Astrocyte (in vitro differentiated cells and primary cell): ENCODE measurements at regions not wholly inside any gene's neighbourhood (a gene's known extent, or its start where the extent isn't known, plus 50 kb on each side); places are given as distances from the start of the nearest gene placed in this dataset.
A peak's percentile ranks its signal among the peaks of the same experiment; 100 is the strongest.

Experiments used
- DNase-seq: peaks from one replicate; pipeline ENCODE4 v3.0.0-alpha.2; 2010; ENCODE audit warnings: low read depth
- FAIRE-seq: peaks from 2 replicates; lab custom pipeline; 2011; peaks lifted over from hg19 to GRCh38; lab: Jason Lieb, UNC
- H2AFZ ChIP-seq: 2 replicates; pipeline ENCODE4 v1.6.0; 2012; ENCODE audit warnings: low read depth, low read length, inconsistent platforms
- H3K27ac ChIP-seq: 2 replicates; pipeline ENCODE4 v1.5.1; 2011; ENCODE audit warnings: low read depth, low read length, inconsistent platforms
- H3K27me3 ChIP-seq: 2 replicates; pipeline ENCODE4 v1.6.0; 2011; ENCODE audit warnings: low read length, inconsistent platforms; ENCODE audit not compliant: insufficient read depth
- H3K36me3 ChIP-seq: 2 replicates; pipeline ENCODE4 v1.5.1; 2011; ENCODE audit warnings: low read length, inconsistent platforms; ENCODE audit not compliant: insufficient read depth
- H3K4me1 ChIP-seq: 2 replicates; pipeline ENCODE4 v1.5.1; 2011; ENCODE audit warnings: low read length, inconsistent platforms; ENCODE audit not compliant: insufficient read depth
- H3K4me2 ChIP-seq: 2 replicates; pipeline ENCODE4 v1.6.0; 2012; ENCODE audit warnings: low read length, inconsistent platforms
- H3K4me3 ChIP-seq: 2 replicates; pipeline ENCODE4 v1.5.1; 2011; ENCODE audit warnings: low read depth, mild to moderate bottlenecking, low read length, inconsistent platforms; ENCODE audit not compliant: insufficient read depth
- H3K79me2 ChIP-seq: 2 replicates; pipeline ENCODE4 v1.6.0; 2012; ENCODE audit warnings: mild to moderate bottlenecking, low read length, inconsistent platforms; ENCODE audit not compliant: insufficient read depth
- H3K9ac ChIP-seq: 2 replicates; pipeline ENCODE4 v1.6.0; 2012; ENCODE audit warnings: mild to moderate bottlenecking, low read length, inconsistent platforms
- H3K9me3 ChIP-seq: 2 replicates; pipeline ENCODE4 v1.5.1; 2012; ENCODE audit warnings: low read depth, mild to moderate bottlenecking, low read length, inconsistent platforms; ENCODE audit not compliant: insufficient read depth
- H4K20me1 ChIP-seq: 2 replicates; pipeline ENCODE4 v1.6.0; 2012; ENCODE audit warnings: low read length, inconsistent platforms; ENCODE audit not compliant: insufficient read depth
- H3K27ac Mint-ChIP-seq: one replicate; pipeline ENCODE4 v1.8.0; 2021; ENCODE audit warnings: mild to moderate bottlenecking, mixed read lengths; ENCODE audit not compliant: unreplicated experiment
- H3K27me3 Mint-ChIP-seq: one replicate; pipeline ENCODE4 v1.8.0; 2021; ENCODE audit warnings: low read depth, mixed read lengths; ENCODE audit not compliant: unreplicated experiment
- H3K36me3 Mint-ChIP-seq: one replicate; pipeline ENCODE4 v1.8.0; 2021; ENCODE audit warnings: low read depth, mixed read lengths; ENCODE audit not compliant: unreplicated experiment
- H3K4me1 Mint-ChIP-seq: one replicate; pipeline ENCODE4 v1.8.0; 2021; ENCODE audit warnings: low read depth, mixed read lengths; ENCODE audit not compliant: unreplicated experiment
- H3K4me3 Mint-ChIP-seq: one replicate; pipeline ENCODE4 v1.8.0; 2021; ENCODE audit warnings: mild to moderate bottlenecking, moderate library complexity, mixed read lengths; ENCODE audit not compliant: unreplicated experiment
- H3K9me3 Mint-ChIP-seq: one replicate; pipeline ENCODE4 v1.8.0; 2021; ENCODE audit warnings: mild to moderate bottlenecking, mixed read lengths; ENCODE audit not compliant: unreplicated experiment
- EZH2 ChIP-seq: IDR thresholded peaks from 2 replicates; pipeline ENCODE4 v1.6.1; 2012; ENCODE audit warnings: mild to moderate bottlenecking, low read length, inconsistent platforms; ENCODE audit not compliant: insufficient read depth
- TF ChIP-seq, protein P1 (sequence below): IDR thresholded peaks from 2 replicates; pipeline ENCODE4 v1.5.1; 2011; ENCODE audit warnings: low read depth, mild to moderate bottlenecking, inconsistent platforms, low read length, moderate library complexity; ENCODE audit not compliant: insufficient read depth

DNA sequence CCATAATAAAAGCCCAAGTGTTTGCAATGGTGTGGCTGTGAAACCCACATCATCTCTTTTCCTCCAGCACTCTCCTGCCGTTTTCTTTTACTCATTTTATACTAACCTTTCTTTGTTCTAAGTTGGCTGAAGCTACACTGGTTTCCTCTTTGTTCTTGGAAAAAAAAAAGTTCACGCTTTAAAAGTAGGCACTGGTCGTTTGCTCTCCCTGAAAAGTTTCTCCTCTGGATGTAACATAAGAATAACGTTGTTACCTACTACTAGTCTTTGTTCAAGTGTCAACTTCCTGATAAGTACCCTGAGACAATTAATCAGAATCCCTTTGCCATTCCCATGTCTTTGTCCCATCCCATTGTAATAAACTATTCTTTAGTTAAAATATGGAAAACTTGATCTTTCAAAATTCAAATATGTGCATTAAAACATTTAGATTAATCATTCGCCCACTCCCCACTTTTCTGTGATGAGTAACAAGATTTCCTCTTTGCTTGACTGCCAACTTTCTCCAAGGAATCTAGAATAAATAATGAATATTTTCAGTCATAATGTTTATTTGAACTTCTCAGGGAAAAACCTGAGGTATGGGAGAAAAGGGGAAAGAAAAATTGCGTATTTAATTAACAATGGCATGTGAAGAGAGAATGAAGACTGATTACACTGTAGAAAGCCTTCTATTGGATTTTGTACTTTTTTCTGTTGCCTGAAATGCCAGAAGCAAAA lies 454.3 kb upstream of the CTNND2 start:
- peak; percentile 75 for DNase-seq
- TF ChIP-seq EZH2, result no peak
- TF ChIP-seq, protein P1, sequence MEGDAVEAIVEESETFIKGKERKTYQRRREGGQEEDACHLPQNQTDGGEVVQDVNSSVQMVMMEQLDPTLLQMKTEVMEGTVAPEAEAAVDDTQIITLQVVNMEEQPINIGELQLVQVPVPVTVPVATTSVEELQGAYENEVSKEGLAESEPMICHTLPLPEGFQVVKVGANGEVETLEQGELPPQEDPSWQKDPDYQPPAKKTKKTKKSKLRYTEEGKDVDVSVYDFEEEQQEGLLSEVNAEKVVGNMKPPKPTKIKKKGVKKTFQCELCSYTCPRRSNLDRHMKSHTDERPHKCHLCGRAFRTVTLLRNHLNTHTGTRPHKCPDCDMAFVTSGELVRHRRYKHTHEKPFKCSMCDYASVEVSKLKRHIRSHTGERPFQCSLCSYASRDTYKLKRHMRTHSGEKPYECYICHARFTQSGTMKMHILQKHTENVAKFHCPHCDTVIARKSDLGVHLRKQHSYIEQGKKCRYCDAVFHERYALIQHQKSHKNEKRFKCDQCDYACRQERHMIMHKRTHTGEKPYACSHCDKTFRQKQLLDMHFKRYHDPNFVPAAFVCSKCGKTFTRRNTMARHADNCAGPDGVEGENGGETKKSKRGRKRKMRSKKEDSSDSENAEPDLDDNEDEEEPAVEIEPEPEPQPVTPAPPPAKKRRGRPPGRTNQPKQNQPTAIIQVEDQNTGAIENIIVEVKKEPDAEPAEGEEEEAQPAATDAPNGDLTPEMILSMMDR, result no peak
- Histone ChIP-seq H3K79me2 (no peaks in the 10 kb centered on the region), H4K20me1 (no peaks in the 10 kb centered on the region), H2AFZ (peak overlapping the region; percentile 9), H3K4me1 (peaks cover 14% of the 10 kb centered on the region), H3K4me2 (peak overlapping the region; percentile 54), H3K27ac (peak overlapping the region; percentile 51), H3K9ac (peak overlapping the region; percentile 25), H3K9me3 (no peaks in the 10 kb centered on the region), H3K36me3 (no peaks in the 10 kb centered on the region), H3K4me3 (no peak overlapping the region), H3K27me3 (no peaks in the 10 kb centered on the region)
- Mint-ChIP-seq H3K36me3 (no peaks in the 10 kb centered on the region), H3K27me3 (no peaks in the 10 kb centered on the region), H3K27ac (no peak overlapping the region), H3K9me3 (no peaks in the 10 kb centered on the region), H3K4me1 (no peaks in the 10 kb centered on the region), H3K4me3 (no peak overlapping the region)
- FAIRE-seq, result no peak

DNA sequence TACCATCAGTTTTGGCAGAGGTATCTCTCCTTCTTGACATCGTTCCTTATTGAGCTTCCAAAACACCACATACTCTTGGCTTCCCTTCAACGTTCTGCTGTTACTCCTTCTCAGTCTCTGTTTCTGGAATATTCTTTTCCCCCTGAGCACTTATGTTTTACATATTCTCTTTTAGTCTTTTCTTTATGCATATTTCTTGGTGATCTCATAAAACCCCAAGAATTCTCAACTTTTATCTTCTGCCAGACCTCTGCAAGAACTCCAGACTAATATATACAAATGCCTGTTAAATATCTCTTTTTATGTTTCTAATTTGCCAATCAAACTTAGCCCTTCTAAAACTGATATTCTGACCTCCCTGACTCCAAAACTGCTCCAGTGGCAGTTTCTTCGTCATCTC lies 453.4 kb upstream of the CTNND2 start:
- TF ChIP-seq, protein P1, result no peak
- no peak for TF ChIP-seq EZH2
- DNase-seq (peak; percentile 74), FAIRE-seq (no peak)
- Mint-ChIP-seq H3K4me3 (no peak overlapping the region), H3K4me1 (no peaks in the 10 kb centered on the region), H3K27ac (no peak overlapping the region), H3K27me3 (no peaks in the 10 kb centered on the region), H3K36me3 (no peaks in the 10 kb centered on the region), H3K9me3 (no peaks in the 10 kb centered on the region)
- Histone ChIP-seq H3K9me3 (no peaks in the 10 kb centered on the region), H3K9ac (no peak overlapping the region), H3K27ac (no peak overlapping the region), H3K27me3 (no peaks in the 10 kb centered on the region), H3K4me1 (peaks cover 14% of the 10 kb centered on the region), H3K79me2 (no peaks in the 10 kb centered on the region), H3K4me3 (no peak overlapping the region), H3K4me2 (peak overlapping the region; percentile 54), H3K36me3 (no peaks in the 10 kb centered on the region), H4K20me1 (no peaks in the 10 kb centered on the region), H2AFZ (no peak overlapping the region)

DNA sequence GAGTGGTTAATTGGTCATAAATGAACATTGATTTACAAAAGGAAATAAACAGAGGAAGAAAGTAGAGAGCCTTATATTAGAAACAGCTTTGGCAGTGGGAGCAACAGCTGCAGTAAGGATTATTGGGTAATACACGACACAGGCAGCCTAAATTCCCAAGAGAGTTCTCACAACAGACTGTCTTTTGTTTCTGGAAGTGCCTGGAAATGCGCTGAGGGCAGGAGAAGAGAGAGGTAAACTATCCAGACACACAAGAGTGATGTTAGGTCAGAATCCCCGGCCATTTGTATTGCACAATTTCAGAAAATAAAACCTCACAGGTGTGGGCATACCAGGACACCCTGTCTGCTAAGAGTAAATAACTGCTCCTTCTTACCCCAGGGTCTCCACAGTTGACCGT lies 450.4 kb upstream of the CTNND2 start:
- no peak overlapping the region for H3K27ac Mint-ChIP-seq
- TF ChIP-seq, protein P1, result no peak
- TF ChIP-seq EZH2, result no peak
- no peak overlapping the region for H3K9ac ChIP-seq
- H3K9me3 Mint-ChIP-seq, result no peaks in the 10 kb centered on the region
- no peaks in the 10 kb centered on the region for H3K36me3 Mint-ChIP-seq
- H3K4me1 Mint-ChIP-seq, result no peaks in the 10 kb centered on the region
- DNase-seq (no peak), FAIRE-seq (no peak)
- H3K4me1 ChIP-seq, result peaks cover 14% of the 10 kb centered on the region
- no peak overlapping the region for H3K4me3 ChIP-seq
- no peaks in the 10 kb centered on the region for H3K79me2 ChIP-seq
- no peak overlapping the region for H3K4me2 ChIP-seq
- no peaks in the 10 kb centered on the region for H3K36me3 ChIP-seq
- H3K27me3 ChIP-seq, result no peaks in the 10 kb centered on the region
- no peak overlapping the region for H3K4me3 Mint-ChIP-seq
- H3K9me3 ChIP-seq, result no peaks in the 10 kb centered on the region
- no peaks in the 10 kb centered on the region for H4K20me1 ChIP-seq
- no peak overlapping the region for H2AFZ ChIP-seq
- no peak overlapping the region for H3K27ac ChIP-seq
- no peaks in the 10 kb centered on the region for H3K27me3 Mint-ChIP-seq
